ENCODE measurements at regions not wholly inside any gene's neighbourhood (a gene's known extent, or its start where the extent isn't known, plus 50 kb on each side); places are given as distances from the start of the nearest gene placed in this dataset.

DNA sequence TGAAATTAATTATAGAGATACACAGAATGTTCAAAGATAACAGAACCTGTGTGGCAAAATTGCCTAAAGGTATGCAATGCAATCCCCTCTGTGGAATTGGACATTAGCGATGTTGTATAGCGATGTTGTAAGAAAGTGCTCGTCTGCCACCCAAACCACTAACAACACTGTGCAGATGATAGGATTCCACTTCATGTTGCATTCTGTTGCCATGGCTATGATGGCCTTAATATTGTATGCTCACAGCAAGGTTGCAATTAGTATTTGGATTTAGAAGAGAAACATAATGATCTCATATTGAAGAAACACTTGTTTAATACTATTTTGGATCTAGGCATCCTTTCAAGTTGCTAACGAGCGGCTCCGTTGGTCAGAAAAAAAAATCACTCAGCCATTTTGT, 260.3 kb downstream of the BCAT1 start:
- H3K4ac ChIP-seq (ENCODE audit: low read length): no peak overlapping the region
- no peak for DNase-seq (ENCODE audit: low spot score)
- no CpG with 5 or more reads among the region's 6 CpGs for WGBS, 2 donors (ENCODE audit: extremely low coverage in 2 of 2, insufficient read length in 2 of 2, insufficient replicate concordance in 1 of 2)
- no peak overlapping the region for H3K4me2 ChIP-seq (ENCODE audit: insufficient read depth, low read length, poor library complexity, severe bottlenecking)
- H3K4me3 ChIP-seq (ENCODE audit: low read length in 2 of 2): no peak overlapping the region
- H3K9ac ChIP-seq (ENCODE audit: low read depth, low read length, poor library complexity): no peak overlapping the region
- no peak overlapping the region for H2BK120ac ChIP-seq (ENCODE audit: low read depth, low read length)
- no peaks in the 10 kb centered on the region for H3K9me3 ChIP-seq (replicated peaks in 1 of 2; ENCODE audit: control insufficient read depth in 2 of 2, insufficient read depth in 1 of 2, low read depth in 1 of 2, low read length in 2 of 2)
- no peak overlapping the region for H3K27ac ChIP-seq (replicated peaks; ENCODE audit: low read length)
- no peak overlapping the region for H2BK12ac ChIP-seq (ENCODE audit: low read length)
- no peaks in the 10 kb centered on the region for H3K79me1 ChIP-seq (ENCODE audit: low read depth, low read length)
- H2BK15ac ChIP-seq (ENCODE audit: low read length): no peak overlapping the region
- H3K18ac ChIP-seq (ENCODE audit: low read length): no peak overlapping the region
- H3K4me1 ChIP-seq (ENCODE audit: control insufficient read depth in 2 of 2, insufficient read depth in 1 of 2, low read depth in 1 of 2, low read length in 2 of 2): peaks cover 2 to 3% of the 10 kb centered on the region in 2 donors
- no peaks in the 10 kb centered on the region for H3K27me3 ChIP-seq (ENCODE audit: control insufficient read depth in 3 of 3, insufficient read depth in 3 of 3, low read depth in 1 of 3, low read length in 3 of 3)
- H4K91ac ChIP-seq (ENCODE audit: low read depth, low read length, poor library complexity): no peak overlapping the region
- H3K23ac ChIP-seq (ENCODE audit: low read depth, low read length, poor library complexity): no peak overlapping the region
- H4K8ac ChIP-seq (ENCODE audit: low read depth, low read length): no peak overlapping the region
- no peaks in the 10 kb centered on the region for H3K36me3 ChIP-seq (replicated peaks in 1 of 2; ENCODE audit: control insufficient read depth in 2 of 2, insufficient read depth in 2 of 2, low read length in 2 of 2)
- no peak overlapping the region for H2AFZ ChIP-seq (ENCODE audit: low read length)
- no peak overlapping the region for H3K14ac ChIP-seq (ENCODE audit: low read length)
- H2BK5ac ChIP-seq (ENCODE audit: low read length): no peak overlapping the region
- H2AK5ac ChIP-seq (ENCODE audit: low read depth, low read length): no peak overlapping the region

DNA sequence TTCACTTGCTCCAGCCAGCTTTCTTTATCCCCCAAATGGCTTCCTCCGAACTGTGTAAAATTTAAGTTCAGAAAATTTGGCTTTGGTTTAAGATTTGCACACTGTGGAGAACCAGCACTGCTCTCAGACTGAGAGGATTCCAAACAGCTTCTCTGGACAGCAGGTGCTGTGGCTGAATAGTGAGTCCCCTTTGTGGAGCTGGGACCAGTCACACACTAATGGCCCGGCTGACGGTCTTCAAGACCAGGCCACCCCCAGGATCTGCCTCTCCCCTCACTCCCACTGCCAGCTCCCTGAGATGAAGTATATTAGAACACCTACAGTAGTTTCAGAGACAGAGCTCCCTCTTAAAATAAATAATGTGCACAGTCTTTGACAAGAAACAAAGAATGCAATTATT, 267.3 kb downstream of the BCAT1 start:
- Histone ChIP-seq H4K91ac (ENCODE audit: low read depth, low read length, poor library complexity) (no peak overlapping the region), H3K4me2 (ENCODE audit: insufficient read depth, low read length, poor library complexity, severe bottlenecking) (no peak overlapping the region), H3K4ac (ENCODE audit: low read length) (no peak overlapping the region), H2AK5ac (ENCODE audit: low read depth, low read length) (no peak overlapping the region), H2BK5ac (ENCODE audit: low read length) (no peak overlapping the region), H3K18ac (ENCODE audit: low read length) (no peak overlapping the region), H3K4me1 (ENCODE audit: control insufficient read depth in 2 of 2, insufficient read depth in 1 of 2, low read depth in 1 of 2, low read length in 2 of 2) (peaks cover 6 to 47% of the 10 kb centered on the region in 2 donors), H3K9ac (ENCODE audit: low read depth, low read length, poor library complexity) (no peak overlapping the region), H3K9me3 (replicated peaks in 1 of 2; ENCODE audit: control insufficient read depth in 2 of 2, insufficient read depth in 1 of 2, low read depth in 1 of 2, low read length in 2 of 2) (peaks cover 0 to 3% of the 10 kb centered on the region in 2 donors), H3K14ac (ENCODE audit: low read length) (no peak overlapping the region), H4K8ac (ENCODE audit: low read depth, low read length) (no peak overlapping the region), H3K36me3 (replicated peaks in 1 of 2; ENCODE audit: control insufficient read depth in 2 of 2, insufficient read depth in 2 of 2, low read length in 2 of 2) (no peaks in the 10 kb centered on the region), H2BK120ac (ENCODE audit: low read depth, low read length) (no peak overlapping the region), H2AFZ (ENCODE audit: low read length) (peak overlapping the region; percentile 61), H3K79me1 (ENCODE audit: low read depth, low read length) (no peaks in the 10 kb centered on the region), H3K23ac (ENCODE audit: low read depth, low read length, poor library complexity) (no peak overlapping the region), H2BK12ac (ENCODE audit: low read length) (no peak overlapping the region), H3K27ac (replicated peaks; ENCODE audit: low read length) (no peak overlapping the region), H3K27me3 (ENCODE audit: control insufficient read depth in 3 of 3, insufficient read depth in 3 of 3, low read depth in 1 of 3, low read length in 3 of 3) (no peaks in the 10 kb centered on the region), H3K4me3 (ENCODE audit: low read length in 2 of 2) (no peak overlapping the region), H2BK15ac (ENCODE audit: low read length) (no peak overlapping the region)
- no CpG with 5 or more reads among the region's 3 CpGs for WGBS, 2 donors (ENCODE audit: extremely low coverage in 2 of 2, insufficient read length in 2 of 2, insufficient replicate concordance in 1 of 2)
- DNase-seq (ENCODE audit: low spot score): peak; percentile 11

DNA sequence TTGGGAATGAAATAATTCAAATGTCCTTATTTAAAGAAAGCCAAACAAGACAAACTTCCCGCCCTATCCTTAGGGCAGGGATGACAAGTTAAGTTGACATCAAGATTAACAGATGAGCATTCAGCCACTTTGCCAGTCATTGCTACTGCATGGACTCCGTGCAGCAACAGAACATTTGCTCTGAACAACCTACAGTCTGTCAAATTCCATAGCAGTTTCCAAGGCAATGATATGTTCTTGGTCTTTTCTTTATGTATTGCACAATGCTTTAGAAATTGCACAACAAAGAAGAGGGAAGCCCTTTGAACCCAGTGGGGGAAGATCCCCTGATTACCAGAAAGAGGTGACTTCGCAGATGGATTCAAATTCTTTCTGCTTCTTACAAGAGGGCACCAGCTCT, 269.8 kb downstream of the BCAT1 start:
- DNase-seq (ENCODE audit: low spot score): peak; percentile 2
- Histone ChIP-seq H2AFZ (ENCODE audit: low read length) (peak overlapping the region; percentile 3), H3K9ac (ENCODE audit: low read depth, low read length, poor library complexity) (no peak overlapping the region), H4K91ac (ENCODE audit: low read depth, low read length, poor library complexity) (no peak overlapping the region), H3K4me2 (ENCODE audit: insufficient read depth, low read length, poor library complexity, severe bottlenecking) (no peak overlapping the region), H2BK5ac (ENCODE audit: low read length) (no peak overlapping the region), H3K79me1 (ENCODE audit: low read depth, low read length) (no peaks in the 10 kb centered on the region), H3K18ac (ENCODE audit: low read length) (no peak overlapping the region), H3K14ac (ENCODE audit: low read length) (no peak overlapping the region), H2BK15ac (ENCODE audit: low read length) (no peak overlapping the region), H3K27ac (replicated peaks; ENCODE audit: low read length) (no peak overlapping the region), H3K27me3 (ENCODE audit: control insufficient read depth in 3 of 3, insufficient read depth in 3 of 3, low read depth in 1 of 3, low read length in 3 of 3) (no peaks in the 10 kb centered on the region), H2AK5ac (ENCODE audit: low read depth, low read length) (no peak overlapping the region), H3K9me3 (replicated peaks in 1 of 2; ENCODE audit: control insufficient read depth in 2 of 2, insufficient read depth in 1 of 2, low read depth in 1 of 2, low read length in 2 of 2) (peaks cover 0 to 17% of the 10 kb centered on the region in 2 donors), H3K36me3 (replicated peaks in 1 of 2; ENCODE audit: control insufficient read depth in 2 of 2, insufficient read depth in 2 of 2, low read length in 2 of 2) (no peaks in the 10 kb centered on the region), H3K23ac (ENCODE audit: low read depth, low read length, poor library complexity) (no peak overlapping the region), H3K4me1 (ENCODE audit: control insufficient read depth in 2 of 2, insufficient read depth in 1 of 2, low read depth in 1 of 2, low read length in 2 of 2) (peaks cover 6 to 48% of the 10 kb centered on the region in 2 donors), H2BK120ac (ENCODE audit: low read depth, low read length) (no peak overlapping the region), H4K8ac (ENCODE audit: low read depth, low read length) (no peak overlapping the region), H3K4ac (ENCODE audit: low read length) (no peak overlapping the region), H3K4me3 (ENCODE audit: low read length in 2 of 2) (no peak overlapping the region), H2BK12ac (ENCODE audit: low read length) (no peak overlapping the region)
- no CpG with 5 or more reads among the region's 3 CpGs for WGBS, 2 donors (ENCODE audit: extremely low coverage in 2 of 2, insufficient read length in 2 of 2, insufficient replicate concordance in 1 of 2)

DNA sequence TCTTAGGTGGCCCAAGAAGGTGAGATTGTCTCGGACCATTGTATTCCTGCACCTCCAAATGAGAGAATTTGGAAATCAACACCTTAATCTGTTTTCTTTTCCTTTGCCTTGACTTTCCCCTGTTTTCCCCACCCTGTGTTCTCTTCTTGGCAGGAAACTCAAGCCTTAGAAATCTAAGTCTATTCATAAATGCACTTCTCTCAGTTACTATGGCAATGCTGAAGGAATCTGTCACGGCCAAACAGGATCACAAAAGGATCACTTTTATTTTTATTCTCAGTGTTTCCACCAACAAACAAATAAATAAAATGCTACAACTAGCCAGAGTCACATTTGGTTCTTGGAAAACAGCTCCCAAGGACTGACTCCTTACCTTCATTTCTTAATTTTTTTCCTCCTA, 270.5 kb downstream of the BCAT1 start:
- Histone ChIP-seq H2BK5ac (ENCODE audit: low read length) (no peak overlapping the region), H3K4ac (ENCODE audit: low read length) (no peak overlapping the region), H2BK12ac (ENCODE audit: low read length) (no peak overlapping the region), H3K79me1 (ENCODE audit: low read depth, low read length) (no peaks in the 10 kb centered on the region), H4K8ac (ENCODE audit: low read depth, low read length) (no peak overlapping the region), H3K4me1 (ENCODE audit: control insufficient read depth in 2 of 2, insufficient read depth in 1 of 2, low read depth in 1 of 2, low read length in 2 of 2) (peaks cover 6 to 48% of the 10 kb centered on the region in 2 donors), H3K4me2 (ENCODE audit: insufficient read depth, low read length, poor library complexity, severe bottlenecking) (no peak overlapping the region), H4K91ac (ENCODE audit: low read depth, low read length, poor library complexity) (no peak overlapping the region), H3K27ac (replicated peaks; ENCODE audit: low read length) (no peak overlapping the region), H2AK5ac (ENCODE audit: low read depth, low read length) (no peak overlapping the region), H3K36me3 (replicated peaks in 1 of 2; ENCODE audit: control insufficient read depth in 2 of 2, insufficient read depth in 2 of 2, low read length in 2 of 2) (no peaks in the 10 kb centered on the region), H3K14ac (ENCODE audit: low read length) (no peak overlapping the region), H3K4me3 (ENCODE audit: low read length in 2 of 2) (no peak overlapping the region), H3K9me3 (replicated peaks in 1 of 2; ENCODE audit: control insufficient read depth in 2 of 2, insufficient read depth in 1 of 2, low read depth in 1 of 2, low read length in 2 of 2) (peaks cover 0 to 17% of the 10 kb centered on the region in 2 donors), H2BK120ac (ENCODE audit: low read depth, low read length) (no peak overlapping the region), H2AFZ (ENCODE audit: low read length) (peak overlapping the region; percentile 34), H3K18ac (ENCODE audit: low read length) (no peak overlapping the region), H3K23ac (ENCODE audit: low read depth, low read length, poor library complexity) (no peak overlapping the region), H2BK15ac (ENCODE audit: low read length) (no peak overlapping the region), H3K27me3 (ENCODE audit: control insufficient read depth in 3 of 3, insufficient read depth in 3 of 3, low read depth in 1 of 3, low read length in 3 of 3) (no peaks in the 10 kb centered on the region), H3K9ac (ENCODE audit: low read depth, low read length, poor library complexity) (no peak overlapping the region)
- DNase-seq (ENCODE audit: low spot score): no peak
- no CpG with 5 or more reads among the region's 2 CpGs for WGBS, 2 donors (ENCODE audit: extremely low coverage in 2 of 2, insufficient read length in 2 of 2, insufficient replicate concordance in 1 of 2)
